Heart left ventricle (tissue), 13 donors: ENCODE measurements at regions not wholly inside any gene's neighbourhood (a gene's known extent, or its start where the extent isn't known, plus 50 kb on each side); places are given as distances from the start of the nearest gene placed in this dataset.

Experiments used
- CTCF ChIP-seq, 12 donors: fragments of 200-600 bp; sonication (generic) in 4 of 12; IDR thresholded peaks; one replicate each; pipeline versions ENCODE4 v1.5.0 to v1.8.0; 2018 to 2022; ENCODE audit warnings: antibody characterized with exemption in 12 of 12, mild to moderate bottlenecking in 5 of 12
- POLR2A ChIP-seq, 2 donors: fragments of 450-650 bp; IDR thresholded peaks; one replicate each; pipeline ENCODE4 v1.6.1; 2017; ENCODE audit warnings: antibody characterized with exemption in 2 of 2, mild to moderate bottlenecking in 2 of 2, moderate library complexity in 2 of 2
- donor health status: ischemic (EF 13 %, LVEDD 7.1; RV severe dilation, severe dysfunction).
- donor health status: DM: no; HTN: yes; CAD: no.
- donor health status: DM: no; HTN: no; CAD: no.
- donor health status: ischemic (EF 25% LVEDD 6.9; RV normal size, moderate dysfunction).
- donor health status: ischemic (EF 25% LVEDD 5.7; RV mildly dilated, moderate dysfunction).
- donor health status: ischemic (EF 35%, LVEDD 5.7; RV mildly dilated, moderate dysfunction).
- donor health status: nonischemic (EF 11% LVEDD 7.7; RV severe dilation, severe dysfunction).
- donor health status: DM: yes; HTN: yes; CAD: no.
- donor health status: PGD.
- donor health status: ischemic (EF 29% LVEDD 5.4; RV normal size, mild dysfunction).
- donor health status: nonischemic (EF 23%, LVEDD 6.1; RV moderate dilation, normal function).

DNA sequence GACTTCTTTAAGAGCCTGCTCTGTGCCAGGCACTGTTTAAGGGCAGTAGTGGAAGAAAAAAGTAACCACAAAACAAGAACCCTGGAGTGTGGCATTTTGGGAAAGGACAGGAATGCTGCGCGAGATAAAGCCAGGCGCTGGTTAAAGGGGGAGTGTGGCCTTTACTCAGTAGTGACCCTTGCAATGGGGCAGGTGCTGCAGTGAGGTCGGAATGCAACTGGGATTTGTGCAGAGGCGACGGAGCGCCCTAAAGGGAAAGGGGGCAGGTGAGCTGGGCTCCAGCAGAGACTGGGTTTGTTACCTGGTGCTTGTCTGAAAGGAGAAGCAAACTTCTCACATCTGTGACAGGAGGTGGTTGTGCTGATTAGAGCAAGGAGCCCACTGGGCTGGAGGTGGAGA is 263.6 kb downstream of the ACTR3B start:
- no peak for TF ChIP-seq POLR2A (IDR thresholded peaks at IDR 0.05)
- no peak for TF ChIP-seq CTCF (IDR thresholded peaks at IDR 0.05)
